Esophagus muscularis mucosa (tissue), 3 donors: ENCODE measurements at regions not wholly inside any gene's neighbourhood (a gene's known extent, or its start where the extent isn't known, plus 50 kb on each side); places are given as distances from the start of the nearest gene placed in this dataset.
"Not testable (repeated sequence)": the region's sequence is repeated elsewhere in the genome, so short reads cannot be mapped to it uniquely, and the experiment has no call there.

Experiments
- POLR2AphosphoS5 ChIP-seq, 2 donors: sonication (generic); formaldehyde crosslinking; IDR thresholded peaks; one replicate each; pipeline ENCODE4 v1.6.1; 2017; ENCODE audit warnings: antibody characterized with exemption in 2 of 2
- TF ChIP-seq, protein P1 (sequence below), 3 experiments: fragments of 200-600 bp in 2 of 3; fragments of 450-650 bp in 1 of 3; sonication (generic) in 2 of 3; IDR thresholded peaks; one replicate each; pipeline ENCODE4 v1.5.1; 2017 to 2019; ENCODE audit warnings: antibody characterized with exemption in 3 of 3, mild to moderate bottlenecking in 2 of 3, moderate library complexity in 1 of 3

- TF ChIP-seq, protein P1, sequence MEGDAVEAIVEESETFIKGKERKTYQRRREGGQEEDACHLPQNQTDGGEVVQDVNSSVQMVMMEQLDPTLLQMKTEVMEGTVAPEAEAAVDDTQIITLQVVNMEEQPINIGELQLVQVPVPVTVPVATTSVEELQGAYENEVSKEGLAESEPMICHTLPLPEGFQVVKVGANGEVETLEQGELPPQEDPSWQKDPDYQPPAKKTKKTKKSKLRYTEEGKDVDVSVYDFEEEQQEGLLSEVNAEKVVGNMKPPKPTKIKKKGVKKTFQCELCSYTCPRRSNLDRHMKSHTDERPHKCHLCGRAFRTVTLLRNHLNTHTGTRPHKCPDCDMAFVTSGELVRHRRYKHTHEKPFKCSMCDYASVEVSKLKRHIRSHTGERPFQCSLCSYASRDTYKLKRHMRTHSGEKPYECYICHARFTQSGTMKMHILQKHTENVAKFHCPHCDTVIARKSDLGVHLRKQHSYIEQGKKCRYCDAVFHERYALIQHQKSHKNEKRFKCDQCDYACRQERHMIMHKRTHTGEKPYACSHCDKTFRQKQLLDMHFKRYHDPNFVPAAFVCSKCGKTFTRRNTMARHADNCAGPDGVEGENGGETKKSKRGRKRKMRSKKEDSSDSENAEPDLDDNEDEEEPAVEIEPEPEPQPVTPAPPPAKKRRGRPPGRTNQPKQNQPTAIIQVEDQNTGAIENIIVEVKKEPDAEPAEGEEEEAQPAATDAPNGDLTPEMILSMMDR (IDR thresholded peaks at IDR 0.05): not testable (repeated sequence)
- not testable (repeated sequence) for TF ChIP-seq POLR2AphosphoS5 (IDR thresholded peaks at IDR 0.05)
Measured at GRCh38 chr5:3445517-3445916, 150.1 kb upstream of the IRX1 start.
